ENCODE measurements at regions not wholly inside any gene's neighbourhood (a gene's known extent, or its start where the extent isn't known, plus 50 kb on each side); places are given as distances from the start of the nearest gene placed in this dataset.

DNA sequence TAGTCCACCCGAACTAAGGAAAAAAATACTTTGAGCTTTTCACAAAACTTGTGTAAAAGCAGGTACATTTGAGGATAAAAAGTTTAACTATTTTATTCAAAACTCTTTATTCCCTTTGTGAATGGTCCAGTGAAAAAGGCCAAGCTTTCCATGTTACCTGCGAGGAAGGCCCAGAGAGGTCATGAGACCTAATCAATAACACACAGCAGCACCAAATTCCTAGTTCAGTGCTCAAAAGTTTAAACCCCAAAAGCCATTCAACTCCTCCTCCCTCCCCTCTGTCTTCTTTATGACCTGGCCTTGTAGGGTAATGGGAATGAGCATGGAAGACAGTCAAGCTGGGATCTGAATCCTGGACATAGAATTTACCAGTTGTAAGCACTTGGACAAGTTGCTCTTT, 151.9 kb upstream of the FGGY start:
- Histone ChIP-seq H3K27me3 (ENCODE audit: insufficient read depth, poor library complexity, severe bottlenecking) (no peaks in the 10 kb centered on the region), H3K9me3 (ENCODE audit: severe bottlenecking) (no peaks in the 10 kb centered on the region), H3K27ac (ENCODE audit: poor library complexity, severe bottlenecking) (peak overlapping the region; percentile 95), H3K4me3 (ENCODE audit: severe bottlenecking) (no peak overlapping the region), H3K36me3 (ENCODE audit: low read depth) (no peaks in the 10 kb centered on the region), H3K4me1 (ENCODE audit: insufficient read depth, poor library complexity, severe bottlenecking) (peaks cover 40% of the 10 kb centered on the region)
- DNase-seq (ENCODE audit: low spot score), result no peak
- ATAC-seq (ENCODE audit: low read depth), result no peak
- TF ChIP-seq, protein P1, sequence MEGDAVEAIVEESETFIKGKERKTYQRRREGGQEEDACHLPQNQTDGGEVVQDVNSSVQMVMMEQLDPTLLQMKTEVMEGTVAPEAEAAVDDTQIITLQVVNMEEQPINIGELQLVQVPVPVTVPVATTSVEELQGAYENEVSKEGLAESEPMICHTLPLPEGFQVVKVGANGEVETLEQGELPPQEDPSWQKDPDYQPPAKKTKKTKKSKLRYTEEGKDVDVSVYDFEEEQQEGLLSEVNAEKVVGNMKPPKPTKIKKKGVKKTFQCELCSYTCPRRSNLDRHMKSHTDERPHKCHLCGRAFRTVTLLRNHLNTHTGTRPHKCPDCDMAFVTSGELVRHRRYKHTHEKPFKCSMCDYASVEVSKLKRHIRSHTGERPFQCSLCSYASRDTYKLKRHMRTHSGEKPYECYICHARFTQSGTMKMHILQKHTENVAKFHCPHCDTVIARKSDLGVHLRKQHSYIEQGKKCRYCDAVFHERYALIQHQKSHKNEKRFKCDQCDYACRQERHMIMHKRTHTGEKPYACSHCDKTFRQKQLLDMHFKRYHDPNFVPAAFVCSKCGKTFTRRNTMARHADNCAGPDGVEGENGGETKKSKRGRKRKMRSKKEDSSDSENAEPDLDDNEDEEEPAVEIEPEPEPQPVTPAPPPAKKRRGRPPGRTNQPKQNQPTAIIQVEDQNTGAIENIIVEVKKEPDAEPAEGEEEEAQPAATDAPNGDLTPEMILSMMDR (IDR thresholded peaks at IDR 0.05; ENCODE audit: poor library complexity, severe bottlenecking), result no peak

DNA sequence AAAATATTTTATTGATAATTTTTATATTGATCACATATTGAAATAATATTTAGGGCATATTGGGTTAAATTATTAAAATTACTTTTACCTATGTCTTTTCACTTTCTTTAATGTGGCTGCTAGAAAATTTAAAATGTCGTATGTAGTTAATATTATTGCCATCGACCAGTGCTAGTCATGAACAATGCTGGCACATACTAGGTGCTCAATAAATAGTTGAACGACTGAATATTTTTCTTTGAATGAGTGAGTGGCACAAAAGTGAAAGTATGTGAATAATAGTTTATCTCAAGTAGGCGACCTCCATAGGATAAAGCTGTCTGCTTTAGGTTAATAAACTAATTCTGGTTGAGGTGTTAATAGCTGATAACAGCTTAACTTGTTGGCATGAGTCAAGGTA, 150.8 kb upstream of the FGGY start:
- no peaks in the 10 kb centered on the region for H3K27me3 ChIP-seq (ENCODE audit: insufficient read depth, poor library complexity, severe bottlenecking)
- DNase-seq (ENCODE audit: low spot score), result no peak
- peak overlapping the region; percentile 85 for H3K27ac ChIP-seq (ENCODE audit: poor library complexity, severe bottlenecking)
- peaks cover 48% of the 10 kb centered on the region for H3K4me1 ChIP-seq (ENCODE audit: insufficient read depth, poor library complexity, severe bottlenecking)
- no peak overlapping the region for H3K4me3 ChIP-seq (ENCODE audit: severe bottlenecking)
- TF ChIP-seq, protein P1 (IDR thresholded peaks at IDR 0.05; ENCODE audit: poor library complexity, severe bottlenecking), result no peak
- H3K36me3 ChIP-seq (ENCODE audit: low read depth), result no peaks in the 10 kb centered on the region
- no peaks in the 10 kb centered on the region for H3K9me3 ChIP-seq (ENCODE audit: severe bottlenecking)
- ATAC-seq (ENCODE audit: low read depth), result no peak

DNA sequence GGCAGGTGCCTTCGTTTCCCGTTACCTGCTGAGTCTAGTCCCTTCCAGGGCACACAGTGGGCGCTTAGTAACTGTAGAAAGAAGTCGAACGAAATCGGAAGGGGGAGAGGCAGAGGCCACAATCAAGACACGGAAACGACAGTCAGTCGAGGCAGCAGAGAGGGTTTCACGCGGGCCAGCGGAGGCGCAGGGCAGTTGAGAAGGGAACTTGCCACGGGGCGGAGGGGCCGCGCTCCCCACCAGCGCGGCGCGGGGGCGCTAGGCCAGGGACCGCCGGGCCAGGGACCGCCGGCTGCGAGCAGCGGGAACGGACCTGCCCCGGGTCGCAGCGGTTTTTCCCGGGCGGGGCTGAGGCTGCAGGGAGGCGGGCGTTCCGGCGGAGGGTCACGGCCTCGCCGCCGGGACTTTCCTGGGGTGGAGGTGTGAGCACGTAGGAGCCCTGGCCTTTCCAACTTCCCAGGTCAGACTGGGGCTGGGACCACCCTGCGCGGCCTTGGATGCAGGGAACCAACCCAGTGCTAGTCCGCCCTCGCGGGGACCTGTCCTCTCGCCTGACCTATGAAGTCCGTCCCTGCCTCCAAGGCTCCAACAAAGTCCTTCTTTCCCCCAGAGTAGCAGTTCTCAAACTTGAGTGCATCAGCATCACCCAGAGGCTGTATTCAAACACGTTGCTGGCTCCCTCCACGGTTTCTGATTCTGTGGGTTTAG, 150.1 kb upstream of the FGGY start:
- TF ChIP-seq, protein P1 (IDR thresholded peaks at IDR 0.05; ENCODE audit: poor library complexity, severe bottlenecking), result no peak
- ATAC-seq (ENCODE audit: low read depth) (no peak), DNase-seq (ENCODE audit: low spot score) (peak; percentile 55)
- Histone ChIP-seq H3K4me3 (ENCODE audit: severe bottlenecking) (peak overlapping the region; percentile 21), H3K36me3 (ENCODE audit: low read depth) (no peaks in the 10 kb centered on the region), H3K27me3 (ENCODE audit: insufficient read depth, poor library complexity, severe bottlenecking) (no peaks in the 10 kb centered on the region), H3K4me1 (ENCODE audit: insufficient read depth, poor library complexity, severe bottlenecking) (peaks cover 50% of the 10 kb centered on the region), H3K27ac (ENCODE audit: poor library complexity, severe bottlenecking) (peak overlapping the region; percentile 85), H3K9me3 (ENCODE audit: severe bottlenecking) (no peaks in the 10 kb centered on the region)

DNA sequence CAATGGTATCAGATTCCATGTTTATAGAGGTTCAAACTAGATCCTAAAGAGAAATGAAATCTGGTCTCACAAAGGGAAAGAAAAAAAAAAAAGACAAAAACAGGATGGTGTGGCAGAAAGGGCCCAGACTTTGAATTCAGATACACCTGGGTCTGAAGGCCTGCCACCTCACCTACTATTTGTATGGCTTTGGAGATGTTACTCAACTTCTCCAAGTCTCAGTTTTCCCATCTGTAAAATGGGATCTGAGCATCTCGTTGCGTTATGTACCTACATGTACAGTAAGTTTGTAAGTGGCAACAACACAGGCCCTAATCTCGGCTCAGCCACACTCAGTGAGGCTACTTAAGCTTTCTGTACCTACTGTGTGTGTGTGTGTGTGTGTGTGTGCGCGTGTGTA, 147.5 kb upstream of the FGGY start:
- no peak for ATAC-seq (ENCODE audit: low read depth)
- H3K4me1 ChIP-seq (ENCODE audit: insufficient read depth, poor library complexity, severe bottlenecking), result peaks cover 30% of the 10 kb centered on the region

More for the DNA sequence above, 147.5 kb upstream of the FGGY start:
- H3K4me3 ChIP-seq (ENCODE audit: severe bottlenecking), result no peak overlapping the region
- no peaks in the 10 kb centered on the region for H3K27me3 ChIP-seq (ENCODE audit: insufficient read depth, poor library complexity, severe bottlenecking)
- TF ChIP-seq, protein P1 (IDR thresholded peaks at IDR 0.05; ENCODE audit: poor library complexity, severe bottlenecking), result no peak
- no peaks in the 10 kb centered on the region for H3K9me3 ChIP-seq (ENCODE audit: severe bottlenecking)
- H3K36me3 ChIP-seq (ENCODE audit: low read depth), result no peaks in the 10 kb centered on the region
- H3K27ac ChIP-seq (ENCODE audit: poor library complexity, severe bottlenecking), result peak overlapping the region; percentile 85
- no peak for DNase-seq (ENCODE audit: low spot score)
